Fibroblast of upper back skin (primary cell): ENCODE measurements at regions not wholly inside any gene's neighbourhood (a gene's known extent, or its start where the extent isn't known, plus 50 kb on each side); places are given as distances from the start of the nearest gene placed in this dataset.

Experiments used
- DNase-seq: peaks from one replicate; pipeline ENCODE4 v3.0.0-alpha.2; 2013

- no peak for DNase-seq
Measured at GRCh38 chr12:19627719-19628118, 188.4 kb downstream of the AEBP2 start.

- DNase-seq, result no peak
Measured at GRCh38 chr12:19630536-19630935, 191.2 kb downstream of the AEBP2 start.

- DNase-seq, result no peak
Measured at GRCh38 chr12:19633194-19633593, 193.9 kb downstream of the AEBP2 start.

- no peak for DNase-seq
Measured at GRCh38 chr12:19633641-19634040, 194.3 kb downstream of the AEBP2 start.

GRCh38 chr12:19639781-19640415 is 200.6 kb downstream of the AEBP2 start:
- DNase-seq, result no peak

GRCh38 chr12:19641235-19642080 is 202.2 kb downstream of the AEBP2 start:
- peak; percentile 76 for DNase-seq

GRCh38 chr12:19642345-19642744 is 203.1 kb downstream of the AEBP2 start:
- no peak for DNase-seq

- peak; percentile 66 for DNase-seq
Measured at GRCh38 chr12:19643635-19644034, 204.3 kb downstream of the AEBP2 start.

- DNase-seq, result no peak
Measured at GRCh38 chr12:19644571-19644970, 205.3 kb downstream of the AEBP2 start.

- DNase-seq, result no peak
Measured at GRCh38 chr12:19645823-19646222, 206.5 kb downstream of the AEBP2 start.

GRCh38 chr12:19646599-19646998 is 207.3 kb downstream of the AEBP2 start:
- no peak for DNase-seq

- peak; percentile 48 for DNase-seq
Measured at GRCh38 chr12:19647806-19648556, 208.7 kb downstream of the AEBP2 start.

- no peak for DNase-seq
Measured at GRCh38 chr12:19648591-19648990, 209.3 kb downstream of the AEBP2 start.

GRCh38 chr12:19652386-19652785 is 213.1 kb downstream of the AEBP2 start:
- peak; percentile 43 for DNase-seq

GRCh38 chr12:19654650-19655376 is 215.5 kb downstream of the AEBP2 start:
- DNase-seq, result no peak

GRCh38 chr12:19657118-19657731 is 217.9 kb downstream of the AEBP2 start:
- DNase-seq, result peak; percentile 64

GRCh38 chr12:19657732-19658130 is 218.4 kb downstream of the AEBP2 start:
- DNase-seq, result no peak

GRCh38 chr12:19659086-19659485 is 219.8 kb downstream of the AEBP2 start:
- DNase-seq, result no peak

- DNase-seq, result no peak
Measured at GRCh38 chr12:19659501-19659900, 220.2 kb downstream of the AEBP2 start.

GRCh38 chr12:19665121-19665900 is 226.0 kb downstream of the AEBP2 start:
- DNase-seq, result no peak

- no peak for DNase-seq
Measured at GRCh38 chr12:19666070-19666469, 226.8 kb downstream of the AEBP2 start.

GRCh38 chr12:19669793-19670192 is 230.5 kb downstream of the AEBP2 start:
- DNase-seq, result no peak
